ENCODE measurements at regions not wholly inside any gene's neighbourhood (a gene's known extent, or its start where the extent isn't known, plus 50 kb on each side); places are given as distances from the start of the nearest gene placed in this dataset.

- TF ChIP-seq CTCF (IDR thresholded peaks at IDR 0.05): no peak
- no peak for TF ChIP-seq POLR2A (IDR thresholded peaks at IDR 0.05)
These were observed 172.5 kb upstream of the PTPRD start for GRCh38 chr9:10785255-10785654.
